GM18499 (cell line): ENCODE measurements at regions not wholly inside any gene's neighbourhood (a gene's known extent, or its start where the extent isn't known, plus 50 kb on each side); places are given as distances from the start of the nearest gene placed in this dataset.

Experiments
- ATAC-seq: cut with Tn5 transposase; IDR thresholded peaks from one replicate; pipeline ENCODE4 v1.9.1; 2021; ENCODE audit warnings: moderate number of reproducible peaks; ENCODE audit not compliant: insufficient read depth, unreplicated experiment

GRCh38 chr7:33837356-33837851, 67.9 kb upstream of the BMPER start:
- no peak for ATAC-seq

DNA sequence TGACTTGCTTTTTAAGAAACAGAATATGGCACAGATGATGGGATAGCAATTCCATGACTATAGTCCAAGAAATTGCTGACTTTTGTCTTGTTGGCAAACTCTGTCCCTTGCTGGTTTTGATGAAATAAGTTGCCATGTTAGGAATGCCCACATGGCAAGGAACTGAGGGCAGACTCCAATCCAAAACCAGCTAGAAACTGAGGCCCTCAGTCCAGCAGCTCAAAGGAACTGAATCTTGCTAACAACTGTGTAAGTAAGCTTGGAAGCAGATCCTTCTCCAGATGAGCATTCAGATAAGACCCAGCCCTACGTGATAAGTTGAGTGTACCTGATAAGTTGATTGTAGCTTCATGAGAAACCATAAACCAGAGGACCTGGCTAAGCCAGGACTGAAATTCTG, 64.3 kb upstream of the BMPER start:
- ATAC-seq, result no peak

DNA sequence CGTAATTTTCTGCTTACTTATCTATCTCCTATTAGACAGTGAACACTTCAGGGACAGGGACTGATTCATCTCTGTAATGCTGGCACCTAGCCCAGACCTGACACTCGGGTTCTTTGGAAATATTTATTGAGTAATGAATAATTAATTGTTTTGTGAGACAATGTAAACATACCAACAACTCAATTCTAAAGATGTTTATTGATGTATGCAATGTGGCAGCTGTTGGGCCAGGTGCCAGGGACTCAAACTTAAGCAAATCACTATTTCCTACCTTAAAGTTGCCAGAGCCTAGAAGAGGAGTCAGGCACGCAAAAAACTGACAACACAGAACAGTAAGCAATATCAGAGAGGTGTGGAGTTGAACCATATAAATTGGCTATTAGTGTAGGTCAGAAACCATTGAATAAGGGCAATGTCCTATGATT, 63.6 kb upstream of the BMPER start:
- ATAC-seq, result no peak

DNA sequence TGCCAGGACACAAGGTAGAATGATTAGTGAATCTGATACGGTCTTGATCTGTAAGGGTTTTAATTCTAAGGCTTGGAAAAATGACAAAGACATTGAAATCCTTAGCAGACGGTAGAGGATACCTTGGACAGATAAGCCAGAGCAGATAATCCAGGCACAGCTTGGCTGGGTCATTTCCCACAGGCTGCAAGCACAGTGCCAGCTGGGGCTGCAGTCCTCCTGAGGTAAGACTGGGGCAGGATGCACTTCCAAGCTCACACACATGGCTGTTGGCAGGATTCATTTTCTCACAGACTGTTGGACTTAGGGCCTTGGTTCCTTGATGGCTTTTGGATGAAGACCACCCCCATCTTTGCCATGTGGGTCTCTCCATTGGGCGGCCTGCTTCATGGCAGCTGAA, 63.2 kb upstream of the BMPER start:
- ATAC-seq, result no peak

GRCh38 chr7:33845991-33846509, 59.3 kb upstream of the BMPER start:
- ATAC-seq, result no peak

DNA sequence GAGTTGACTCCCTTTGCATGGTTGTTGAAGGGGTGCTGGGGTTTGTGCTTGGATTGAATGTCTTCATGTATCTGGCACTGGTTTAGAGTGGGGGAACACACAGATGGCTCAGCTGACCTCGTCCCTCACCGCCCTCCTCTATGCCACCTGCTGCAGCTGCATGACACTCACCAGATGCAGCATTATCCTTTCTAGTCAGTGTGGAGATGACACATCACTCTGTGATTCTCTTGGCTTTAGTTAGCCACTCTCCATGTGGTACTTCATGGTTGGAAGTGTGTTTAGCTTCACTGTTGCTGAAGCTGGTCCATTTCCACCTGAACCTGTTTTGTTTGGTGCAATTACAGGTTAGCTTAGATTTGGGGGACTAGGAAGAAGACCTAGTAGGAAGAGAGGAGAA, 56.3 kb upstream of the BMPER start:
- ATAC-seq, result no peak

GRCh38 chr7:33849971-33850559, 55.3 kb upstream of the BMPER start:
- no peak for ATAC-seq

DNA sequence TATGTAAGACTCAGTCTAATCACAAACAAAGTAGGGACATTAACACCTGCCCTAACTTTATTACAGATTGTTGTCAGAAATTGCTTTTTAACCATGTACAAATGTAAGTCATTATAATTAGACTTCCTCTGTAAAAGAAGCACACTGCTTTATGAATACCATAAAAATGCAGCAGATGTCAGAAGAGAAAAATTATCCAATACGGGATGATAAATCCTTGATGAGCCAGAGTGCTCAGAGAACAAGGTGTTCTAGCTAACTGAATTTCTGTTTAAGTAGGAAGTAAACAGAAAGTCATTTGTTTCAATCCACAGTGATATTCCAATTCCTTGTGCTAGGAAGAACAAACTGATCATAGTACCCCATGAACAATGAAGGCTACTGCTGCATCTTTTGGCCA, 54.6 kb upstream of the BMPER start:
- no peak for ATAC-seq

DNA sequence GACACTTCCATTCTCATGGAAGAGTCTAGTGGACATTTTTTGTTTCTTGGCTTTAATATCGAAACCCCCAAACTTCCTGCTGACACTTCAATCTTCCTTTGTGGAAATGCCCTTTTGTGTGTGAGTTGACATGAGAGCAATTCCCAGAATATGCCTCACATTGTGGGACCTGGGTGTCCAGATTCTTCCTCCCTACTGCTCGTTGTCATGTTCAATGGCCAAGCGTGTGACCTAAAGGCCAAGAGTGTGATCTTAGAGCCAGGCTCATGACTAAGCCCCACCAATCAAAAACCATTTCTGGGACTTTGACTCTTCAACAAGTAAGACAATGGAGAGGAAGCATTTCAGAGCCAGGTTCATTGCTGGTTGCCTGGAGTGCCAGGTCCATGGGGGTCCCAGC, 52.5 kb upstream of the BMPER start:
- ATAC-seq, result no peak

- no peak for ATAC-seq
These were observed 51.8 kb upstream of the BMPER start for GRCh38 chr7:33853361-33854062.

DNA sequence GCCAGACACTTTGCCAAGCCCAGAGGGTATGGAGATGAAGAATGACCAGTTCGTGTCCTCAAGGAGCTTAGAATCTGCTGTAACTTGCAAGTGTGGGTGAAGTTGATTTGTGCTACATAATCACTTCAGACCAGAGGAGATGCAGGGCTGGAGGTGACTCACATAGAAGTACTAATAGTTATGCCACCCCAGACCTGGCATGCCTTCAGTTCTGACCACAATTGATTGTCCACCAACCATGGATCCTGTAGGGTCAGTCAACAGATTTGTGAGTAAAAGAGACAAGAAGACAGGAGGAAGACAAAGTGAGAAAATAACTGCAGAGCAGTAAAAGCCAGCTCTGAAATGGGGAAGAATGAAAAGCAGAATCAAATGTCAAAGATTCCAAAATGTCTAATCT, 51.2 kb upstream of the BMPER start:
- ATAC-seq, result no peak

- no peak for ATAC-seq
These were observed 50.5 kb upstream of the BMPER start for GRCh38 chr7:33854801-33855350.
